GM12864 (cell line): ENCODE measurements at regions not wholly inside any gene's neighbourhood (a gene's known extent, or its start where the extent isn't known, plus 50 kb on each side); places are given as distances from the start of the nearest gene placed in this dataset.

Experiments
- DNase-seq: peaks from one replicate; pipeline ENCODE4 v3.0.0-alpha.2; 2011; ENCODE audit warnings: low read depth
- H3K4me3 ChIP-seq: 2 replicates; pipeline ENCODE4 v1.5.1; 2011; ENCODE audit warnings: mild to moderate bottlenecking, low read depth, low read length, control low read depth
- TF ChIP-seq, protein P1 (sequence below): IDR thresholded peaks from 2 replicates; pipeline ENCODE4 v1.5.1; 2011; ENCODE audit warnings: low read depth, mild to moderate bottlenecking, moderate library complexity, low read length, control low read depth, inconsistent platforms; ENCODE audit errors: missing control alignments

DNA sequence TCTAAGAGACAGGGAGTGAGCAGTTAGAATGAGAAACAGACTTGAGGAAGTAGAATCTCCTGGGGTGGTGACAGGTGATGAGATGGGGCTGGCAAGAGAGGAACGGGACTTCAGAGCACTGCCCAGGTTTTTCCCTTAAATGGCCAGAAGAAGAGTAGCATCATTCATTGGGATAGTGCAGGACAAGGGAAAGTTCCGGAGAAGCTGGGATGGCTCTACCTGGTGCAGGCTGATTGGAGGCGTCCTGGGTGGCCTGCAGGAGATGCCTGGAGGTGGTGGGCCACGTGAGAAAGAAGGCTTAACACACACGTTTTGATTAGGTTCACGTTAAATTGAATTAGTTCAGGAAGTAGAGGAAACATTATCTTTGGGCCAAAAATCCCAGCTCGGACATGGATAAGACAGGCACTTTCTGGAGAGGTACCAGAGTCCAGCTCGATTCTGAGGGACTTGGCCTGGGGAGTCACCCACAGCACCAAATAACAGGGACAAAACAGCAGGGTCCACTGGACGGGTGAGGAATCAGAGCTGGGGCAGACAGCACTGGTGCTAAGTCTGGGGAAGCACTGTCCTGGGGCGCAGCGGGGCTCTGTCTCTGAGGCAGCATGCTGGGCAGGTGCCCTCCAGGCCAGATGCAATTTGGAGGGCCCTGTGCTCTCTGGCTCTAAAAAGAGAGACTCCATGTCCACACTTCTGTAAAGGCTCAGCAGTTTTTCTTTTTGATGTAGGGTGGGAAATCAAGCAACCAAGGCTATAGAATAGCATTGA, 512.3 kb upstream of the RAB6C start:
- no peak for DNase-seq
- TF ChIP-seq, protein P1, sequence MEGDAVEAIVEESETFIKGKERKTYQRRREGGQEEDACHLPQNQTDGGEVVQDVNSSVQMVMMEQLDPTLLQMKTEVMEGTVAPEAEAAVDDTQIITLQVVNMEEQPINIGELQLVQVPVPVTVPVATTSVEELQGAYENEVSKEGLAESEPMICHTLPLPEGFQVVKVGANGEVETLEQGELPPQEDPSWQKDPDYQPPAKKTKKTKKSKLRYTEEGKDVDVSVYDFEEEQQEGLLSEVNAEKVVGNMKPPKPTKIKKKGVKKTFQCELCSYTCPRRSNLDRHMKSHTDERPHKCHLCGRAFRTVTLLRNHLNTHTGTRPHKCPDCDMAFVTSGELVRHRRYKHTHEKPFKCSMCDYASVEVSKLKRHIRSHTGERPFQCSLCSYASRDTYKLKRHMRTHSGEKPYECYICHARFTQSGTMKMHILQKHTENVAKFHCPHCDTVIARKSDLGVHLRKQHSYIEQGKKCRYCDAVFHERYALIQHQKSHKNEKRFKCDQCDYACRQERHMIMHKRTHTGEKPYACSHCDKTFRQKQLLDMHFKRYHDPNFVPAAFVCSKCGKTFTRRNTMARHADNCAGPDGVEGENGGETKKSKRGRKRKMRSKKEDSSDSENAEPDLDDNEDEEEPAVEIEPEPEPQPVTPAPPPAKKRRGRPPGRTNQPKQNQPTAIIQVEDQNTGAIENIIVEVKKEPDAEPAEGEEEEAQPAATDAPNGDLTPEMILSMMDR = no peak

DNA sequence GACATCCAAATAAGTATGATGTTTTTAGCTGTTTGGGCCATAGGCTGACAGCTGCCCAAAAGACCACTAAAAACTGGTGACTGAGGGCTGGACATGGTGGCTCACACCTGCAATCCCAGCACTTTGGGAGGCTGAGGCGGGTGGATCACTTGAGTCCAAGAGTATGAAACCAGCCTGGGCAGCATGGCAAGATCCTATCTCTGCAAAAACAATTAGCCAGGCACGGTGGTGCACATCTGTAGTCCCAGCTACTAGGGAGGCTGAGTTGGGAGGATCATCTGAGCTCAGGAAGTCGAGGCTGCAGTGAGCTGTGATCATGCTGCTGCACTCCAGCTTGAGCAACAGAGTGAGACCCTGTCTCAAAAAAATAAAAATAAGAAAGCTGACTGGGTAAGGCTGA, 511.5 kb upstream of the RAB6C start:
- no peak overlapping the region for H3K4me3 ChIP-seq
- DNase-seq = no peak
- TF ChIP-seq, protein P1 = no peak

More for the DNA sequence above, 512.3 kb upstream of the RAB6C start:
- no peak overlapping the region for H3K4me3 ChIP-seq

DNA sequence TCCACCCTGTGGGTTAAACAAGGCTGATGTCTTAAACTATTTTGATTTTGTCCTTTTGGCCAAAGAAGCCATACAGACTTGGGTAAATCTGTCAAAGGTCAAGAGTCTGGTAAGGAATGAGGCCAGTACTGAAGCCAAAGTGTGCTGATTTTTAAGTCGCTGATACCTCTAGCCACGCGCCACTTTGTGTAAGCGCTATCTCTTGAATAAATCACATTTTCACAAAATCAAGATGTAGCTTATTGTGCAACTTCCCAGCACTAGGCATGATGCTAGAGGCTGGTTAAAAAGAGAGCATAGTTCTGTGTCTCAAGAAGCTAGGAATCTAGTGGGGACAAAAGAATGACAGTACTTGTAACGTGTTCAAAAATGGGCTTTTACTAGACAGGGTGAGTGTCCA, 510.6 kb upstream of the RAB6C start:
- TF ChIP-seq, protein P1 = no peak
- no peak for DNase-seq
- H3K4me3 ChIP-seq = no peak overlapping the region

DNA sequence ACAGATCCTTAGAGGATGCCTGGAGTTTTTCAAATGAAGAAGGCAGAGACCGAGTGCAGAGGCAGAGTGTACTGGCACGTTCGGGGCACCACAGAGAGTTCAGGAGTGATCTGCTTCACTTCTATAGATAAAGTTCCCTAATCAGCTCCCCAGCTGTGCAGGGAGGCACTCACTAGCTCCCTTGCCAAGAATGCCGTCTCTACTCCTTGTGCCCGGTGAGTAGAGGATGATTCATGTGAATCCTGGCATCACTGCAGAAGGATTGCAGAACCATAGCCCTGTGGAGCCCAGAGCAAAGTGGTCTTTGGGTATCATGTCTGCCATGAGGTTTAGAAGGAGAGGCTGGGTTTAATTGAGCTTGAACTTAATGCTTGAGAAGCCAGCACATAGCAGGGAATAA, 510.1 kb upstream of the RAB6C start:
- TF ChIP-seq, protein P1 = no peak
- no peak for DNase-seq
- H3K4me3 ChIP-seq = no peak overlapping the region

DNA sequence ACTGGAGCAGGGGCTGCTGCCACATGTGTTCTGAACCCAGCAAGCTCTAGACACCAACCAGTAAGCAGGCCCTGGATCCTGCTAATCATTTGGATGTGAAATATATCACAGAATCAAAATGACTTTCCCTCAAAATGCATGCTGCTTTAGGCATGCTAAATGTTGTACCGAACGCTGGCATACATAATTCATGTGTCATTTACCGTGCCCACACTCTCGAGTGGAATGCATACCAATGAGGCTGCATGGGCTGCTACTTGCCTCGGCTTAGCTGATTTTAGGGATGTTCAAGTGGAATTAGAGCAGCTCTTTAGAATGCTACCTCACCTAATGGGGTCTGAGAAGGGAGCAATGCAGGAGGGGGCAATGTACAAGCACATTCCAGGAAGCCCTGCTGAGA, 509.6 kb upstream of the RAB6C start:
- DNase-seq = no peak
- H3K4me3 ChIP-seq = no peak overlapping the region
- TF ChIP-seq, protein P1 = no peak

DNA sequence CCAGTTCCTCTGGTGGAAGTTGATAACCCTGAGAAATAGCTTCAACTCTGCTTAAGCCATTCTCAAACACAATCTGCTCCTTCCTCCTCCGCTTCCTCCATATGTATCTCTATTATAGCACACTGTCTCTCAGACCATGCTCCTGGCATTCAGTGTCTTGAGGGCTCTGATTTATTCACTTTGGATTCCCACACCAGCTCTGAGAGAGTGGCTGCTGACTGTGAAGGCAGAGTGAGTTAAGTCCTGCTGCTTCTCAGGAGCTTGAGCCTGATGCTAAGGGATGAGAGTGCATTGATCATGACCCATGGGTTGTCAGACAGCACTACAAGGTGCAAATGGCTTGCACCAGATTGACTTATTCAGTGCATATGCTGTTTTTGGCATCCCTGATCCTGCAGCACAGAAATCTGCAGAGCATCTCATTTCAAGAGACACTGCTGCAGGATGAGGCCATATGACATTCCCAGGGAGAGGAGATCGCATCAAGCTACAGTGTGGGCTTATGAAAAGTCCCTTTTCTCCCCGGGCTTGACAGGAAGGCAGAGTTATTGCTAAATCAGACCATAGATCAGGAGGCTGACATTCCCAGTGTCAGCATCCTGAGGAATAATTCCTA, 500.5 kb upstream of the RAB6C start:
- TF ChIP-seq, protein P1 = no peak
- H3K4me3 ChIP-seq = no peak overlapping the region
- DNase-seq = no peak
